Neural cell (in vitro differentiated cells): ENCODE measurements at regions not wholly inside any gene's neighbourhood (a gene's known extent, or its start where the extent isn't known, plus 50 kb on each side); places are given as distances from the start of the nearest gene placed in this dataset.

Source experiments
- H2AFZ ChIP-seq: fragments of 200-600, 300-800 bp; sonication (generic), shearing (Covaris generic); 2 replicates; pipeline ENCODE4 v1.6.0; 2014; ENCODE audit warnings: low read depth, mild to moderate bottlenecking, antibody characterized with exemption, low read length, moderate library complexity
- H3F3A ChIP-seq: fragments of 200-600 bp; shearing (Covaris generic); 2 replicates; pipeline ENCODE4 v1.6.1; 2016; ENCODE audit warnings: mild to moderate bottlenecking, moderate library complexity, mixed read lengths, antibody characterized with exemption, low read length; ENCODE audit not compliant: insufficient read depth, poor library complexity, severe bottlenecking
- H3K27ac ChIP-seq: fragments of 200-600, 300-800 bp; sonication (generic), shearing (Covaris generic); 2 replicates; pipeline ENCODE4 v1.5.1; 2014; ENCODE audit warnings: mild to moderate bottlenecking, low read length, moderate library complexity
- H3K27me3 ChIP-seq: fragments of 300-800, 200-600 bp; sonication (generic), shearing (Covaris generic); 2 replicates; pipeline ENCODE4 v1.6.0; 2014; ENCODE audit warnings: mild to moderate bottlenecking, low read depth, low read length, moderate library complexity; ENCODE audit not compliant: insufficient read depth
- H3K36me3 ChIP-seq: fragments of 300-800, 200-600 bp; sonication (generic), shearing (Covaris generic); 2 replicates; pipeline ENCODE4 v1.5.1; 2014; ENCODE audit warnings: mild to moderate bottlenecking, antibody characterized with exemption, low read length, moderate library complexity; ENCODE audit not compliant: insufficient read depth
- H3K4me2 ChIP-seq: fragments of 300-800, 200-600 bp; sonication (generic), shearing (Covaris generic); 2 replicates; pipeline ENCODE4 v1.6.0; 2014; ENCODE audit warnings: mild to moderate bottlenecking, low read length
- H3K4me3 ChIP-seq: fragments of 300-800, 200-600 bp; sonication (generic), shearing (Covaris generic); 2 replicates; pipeline ENCODE4 v1.5.1; 2014; ENCODE audit warnings: mild to moderate bottlenecking, low read length, moderate library complexity
- H3K79me2 ChIP-seq: fragments of 200-600 bp; shearing (Covaris generic); replicated peaks from 2 replicates; pipeline ENCODE4 v1.6.0; 2014; ENCODE audit warnings: mild to moderate bottlenecking, low read length, moderate library complexity; ENCODE audit not compliant: insufficient read depth
- H3K9ac ChIP-seq: fragments of 300-800, 200-600 bp; sonication (generic), shearing (Covaris generic); 2 replicates; pipeline ENCODE4 v1.6.1; 2016; ENCODE audit warnings: mild to moderate bottlenecking, low read length, mixed read lengths
- H3K9me2 ChIP-seq: fragments of 200-600 bp; shearing (Covaris generic); 2 replicates; pipeline ENCODE4 v1.6.1; 2016; ENCODE audit warnings: mild to moderate bottlenecking, low read length, mixed read lengths; ENCODE audit not compliant: insufficient read depth
- H3K9me3 ChIP-seq: fragments of 200-600, 300-800 bp; sonication (generic), shearing (Covaris generic); 2 replicates; pipeline ENCODE4 v1.6.1; 2016; ENCODE audit warnings: mild to moderate bottlenecking, mixed run types, low read length, moderate library complexity, mixed read lengths
- H4K20me1 ChIP-seq: fragments of 200-600 bp; shearing (Covaris generic); 2 replicates; pipeline ENCODE4 v1.6.1; 2016; ENCODE audit warnings: mild to moderate bottlenecking, mixed run types; ENCODE audit not compliant: insufficient read depth
- EP300 ChIP-seq: fragments of 450-650 bp; conservative IDR thresholded peaks from 2 replicates; pipeline ENCODE4 v1.6.1; 2014; ENCODE audit warnings: antibody characterized with exemption, mild to moderate bottlenecking, moderate library complexity; ENCODE audit not compliant: poor library complexity, severe bottlenecking
- EZH2 ChIP-seq: fragments of 200-600, 300-800 bp; shearing (Covaris generic), sonication (generic); IDR thresholded peaks from 2 replicates; pipeline ENCODE4 v1.6.1; 2014; ENCODE audit warnings: antibody characterized with exemption, low read length, borderline replicate concordance, mild to moderate bottlenecking; ENCODE audit not compliant: insufficient read depth, poor library complexity, severe bottlenecking
- MXI1 ChIP-seq: fragments of 450-650 bp; conservative IDR thresholded peaks from 2 replicates; pipeline ENCODE4 v1.6.1; 2014; ENCODE audit warnings: antibody characterized with exemption, mild to moderate bottlenecking; ENCODE audit not compliant: poor library complexity, severe bottlenecking
- POLR2AphosphoS5 ChIP-seq: IDR thresholded peaks from 2 replicates; pipeline ENCODE4 v1.6.1; 2012
- RAD21 ChIP-seq: fragments of 450-650 bp; conservative IDR thresholded peaks from 2 replicates; pipeline ENCODE4 v1.6.1; 2014; ENCODE audit warnings: antibody characterized with exemption, mild to moderate bottlenecking, moderate library complexity
- SMC3 ChIP-seq: fragments of 450-650 bp; conservative IDR thresholded peaks from 2 replicates; pipeline ENCODE4 v1.6.1; 2014; ENCODE audit warnings: antibody characterized with exemption, mild to moderate bottlenecking, moderate library complexity; ENCODE audit not compliant: poor library complexity
- TAF1 ChIP-seq: IDR thresholded peaks from 2 replicates; pipeline ENCODE4 v1.6.1; 2012; ENCODE audit warnings: low read depth
- TF ChIP-seq, protein P1 (sequence below): fragments of 450-650 bp; IDR thresholded peaks from 2 replicates; pipeline ENCODE4 v1.5.1; 2014; ENCODE audit warnings: antibody characterized with exemption, mild to moderate bottlenecking, moderate library complexity; ENCODE audit not compliant: poor library complexity, severe bottlenecking
- TF ChIP-seq, protein P2 (sequence below): IDR thresholded peaks from 2 replicates; pipeline ENCODE4 v1.6.1; 2012; ENCODE audit warnings: borderline replicate concordance

DNA sequence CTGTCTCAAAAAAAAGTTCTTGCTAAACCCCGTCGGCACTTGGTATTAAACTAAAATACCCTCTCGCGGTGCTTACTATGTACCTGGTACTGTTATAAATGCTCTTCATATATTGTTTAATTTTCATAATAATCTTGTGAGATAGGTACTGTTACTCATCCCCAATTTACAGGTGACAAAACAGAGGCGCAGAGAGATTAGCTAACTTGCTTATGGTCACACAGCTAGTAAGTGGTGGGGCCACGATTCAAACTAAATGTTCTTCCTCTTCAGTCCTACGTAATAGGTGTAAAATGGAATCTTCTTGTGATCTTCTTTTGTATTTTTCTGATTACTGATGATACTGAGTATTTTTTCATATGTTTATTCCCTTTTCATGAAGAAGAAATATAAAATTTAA, 51.3 kb downstream of the TET3 start:
- peaks cover 18% of the 10 kb centered on the region for H4K20me1 ChIP-seq
- H3K27ac ChIP-seq, result no peak overlapping the region
- peaks cover 77% of the 10 kb centered on the region for H3K79me2 ChIP-seq

DNA sequence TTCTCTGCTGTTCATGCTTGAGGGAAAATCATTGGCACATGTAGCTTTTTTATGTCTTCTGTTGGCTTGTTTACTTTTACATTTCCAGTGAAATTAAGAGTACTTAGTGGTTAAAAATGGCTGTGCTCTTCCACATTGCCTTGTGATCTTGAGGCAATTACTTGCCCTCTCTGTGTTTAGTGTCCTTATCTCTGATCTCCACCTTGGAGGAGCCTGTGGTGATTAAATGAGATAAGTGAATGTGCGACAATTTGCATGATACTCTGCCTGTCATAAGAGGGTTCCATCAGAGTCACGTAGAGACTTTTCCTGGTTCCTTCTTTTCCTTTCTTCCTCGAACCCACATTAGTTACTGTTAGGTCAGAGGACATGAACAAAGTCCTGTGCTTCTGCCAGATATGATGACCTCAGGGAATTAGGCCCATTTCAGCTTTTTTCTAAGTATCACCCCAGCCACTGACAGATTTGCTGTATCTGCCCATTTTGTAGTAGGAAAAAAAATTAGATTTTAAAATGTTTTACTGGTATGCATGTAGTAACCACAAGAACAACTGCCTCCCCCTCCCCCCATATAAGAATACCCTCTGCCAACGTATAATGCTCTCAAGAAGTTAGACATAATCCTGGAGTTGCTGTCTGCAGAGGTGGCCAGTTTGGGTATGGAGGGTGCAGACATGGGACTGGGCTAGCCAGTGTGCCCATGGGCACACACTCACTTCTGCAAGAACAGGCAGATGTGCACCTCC, 51.9 kb downstream of the TET3 start:
- Histone ChIP-seq H4K20me1 (peaks cover 16% of the 10 kb centered on the region), H3K27ac (no peak overlapping the region), H3K79me2 (peaks cover 77% of the 10 kb centered on the region), H3K4me3 (no peak overlapping the region), H3K9me3 (no peaks in the 10 kb centered on the region), H3K36me3 (no peaks in the 10 kb centered on the region), H3F3A (no peaks in the 10 kb centered on the region), H3K9me2 (no peaks in the 10 kb centered on the region), H3K4me2 (no peak overlapping the region), H3K27me3 (no peaks in the 10 kb centered on the region), H2AFZ (no peak overlapping the region), H3K9ac (no peak overlapping the region)
- no peak for TF ChIP-seq RAD21
- TF ChIP-seq, protein P1, sequence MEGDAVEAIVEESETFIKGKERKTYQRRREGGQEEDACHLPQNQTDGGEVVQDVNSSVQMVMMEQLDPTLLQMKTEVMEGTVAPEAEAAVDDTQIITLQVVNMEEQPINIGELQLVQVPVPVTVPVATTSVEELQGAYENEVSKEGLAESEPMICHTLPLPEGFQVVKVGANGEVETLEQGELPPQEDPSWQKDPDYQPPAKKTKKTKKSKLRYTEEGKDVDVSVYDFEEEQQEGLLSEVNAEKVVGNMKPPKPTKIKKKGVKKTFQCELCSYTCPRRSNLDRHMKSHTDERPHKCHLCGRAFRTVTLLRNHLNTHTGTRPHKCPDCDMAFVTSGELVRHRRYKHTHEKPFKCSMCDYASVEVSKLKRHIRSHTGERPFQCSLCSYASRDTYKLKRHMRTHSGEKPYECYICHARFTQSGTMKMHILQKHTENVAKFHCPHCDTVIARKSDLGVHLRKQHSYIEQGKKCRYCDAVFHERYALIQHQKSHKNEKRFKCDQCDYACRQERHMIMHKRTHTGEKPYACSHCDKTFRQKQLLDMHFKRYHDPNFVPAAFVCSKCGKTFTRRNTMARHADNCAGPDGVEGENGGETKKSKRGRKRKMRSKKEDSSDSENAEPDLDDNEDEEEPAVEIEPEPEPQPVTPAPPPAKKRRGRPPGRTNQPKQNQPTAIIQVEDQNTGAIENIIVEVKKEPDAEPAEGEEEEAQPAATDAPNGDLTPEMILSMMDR, result no peak
- TF ChIP-seq MXI1, result no peak
- TF ChIP-seq TAF1, result no peak
- no peak for TF ChIP-seq EP300
- no peak for TF ChIP-seq EZH2
- no peak for TF ChIP-seq POLR2AphosphoS5
- no peak for TF ChIP-seq SMC3
- TF ChIP-seq, protein P2, sequence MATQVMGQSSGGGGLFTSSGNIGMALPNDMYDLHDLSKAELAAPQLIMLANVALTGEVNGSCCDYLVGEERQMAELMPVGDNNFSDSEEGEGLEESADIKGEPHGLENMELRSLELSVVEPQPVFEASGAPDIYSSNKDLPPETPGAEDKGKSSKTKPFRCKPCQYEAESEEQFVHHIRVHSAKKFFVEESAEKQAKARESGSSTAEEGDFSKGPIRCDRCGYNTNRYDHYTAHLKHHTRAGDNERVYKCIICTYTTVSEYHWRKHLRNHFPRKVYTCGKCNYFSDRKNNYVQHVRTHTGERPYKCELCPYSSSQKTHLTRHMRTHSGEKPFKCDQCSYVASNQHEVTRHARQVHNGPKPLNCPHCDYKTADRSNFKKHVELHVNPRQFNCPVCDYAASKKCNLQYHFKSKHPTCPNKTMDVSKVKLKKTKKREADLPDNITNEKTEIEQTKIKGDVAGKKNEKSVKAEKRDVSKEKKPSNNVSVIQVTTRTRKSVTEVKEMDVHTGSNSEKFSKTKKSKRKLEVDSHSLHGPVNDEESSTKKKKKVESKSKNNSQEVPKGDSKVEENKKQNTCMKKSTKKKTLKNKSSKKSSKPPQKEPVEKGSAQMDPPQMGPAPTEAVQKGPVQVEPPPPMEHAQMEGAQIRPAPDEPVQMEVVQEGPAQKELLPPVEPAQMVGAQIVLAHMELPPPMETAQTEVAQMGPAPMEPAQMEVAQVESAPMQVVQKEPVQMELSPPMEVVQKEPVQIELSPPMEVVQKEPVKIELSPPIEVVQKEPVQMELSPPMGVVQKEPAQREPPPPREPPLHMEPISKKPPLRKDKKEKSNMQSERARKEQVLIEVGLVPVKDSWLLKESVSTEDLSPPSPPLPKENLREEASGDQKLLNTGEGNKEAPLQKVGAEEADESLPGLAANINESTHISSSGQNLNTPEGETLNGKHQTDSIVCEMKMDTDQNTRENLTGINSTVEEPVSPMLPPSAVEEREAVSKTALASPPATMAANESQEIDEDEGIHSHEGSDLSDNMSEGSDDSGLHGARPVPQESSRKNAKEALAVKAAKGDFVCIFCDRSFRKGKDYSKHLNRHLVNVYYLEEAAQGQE, result no peak

More for the DNA sequence above, 51.3 kb downstream of the TET3 start:
- no peaks in the 10 kb centered on the region for H3F3A ChIP-seq
- H3K4me2 ChIP-seq, result no peak overlapping the region
- no peaks in the 10 kb centered on the region for H3K9me2 ChIP-seq
- no peaks in the 10 kb centered on the region for H3K9me3 ChIP-seq
- no peak for TF ChIP-seq MXI1
- no peak for TF ChIP-seq EZH2
- TF ChIP-seq, protein P2, result no peak
- no peak for TF ChIP-seq EP300
- TF ChIP-seq RAD21, result no peak
- TF ChIP-seq SMC3, result no peak
- TF ChIP-seq, protein P1, result no peak
- no peak for TF ChIP-seq TAF1
- no peaks in the 10 kb centered on the region for H3K36me3 ChIP-seq
- no peaks in the 10 kb centered on the region for H3K27me3 ChIP-seq
- H3K9ac ChIP-seq, result no peak overlapping the region
- no peak overlapping the region for H3K4me3 ChIP-seq
- no peak overlapping the region for H2AFZ ChIP-seq
